CD8-positive, alpha-beta memory T cell (primary cell): ENCODE measurements at regions not wholly inside any gene's neighbourhood (a gene's known extent, or its start where the extent isn't known, plus 50 kb on each side); places are given as distances from the start of the nearest gene placed in this dataset.
"Not testable (repeated sequence)": the region's sequence is repeated elsewhere in the genome, so short reads cannot be mapped to it uniquely, and the experiment has no call there.

Experiments used
- CTCF ChIA-PET: fragments of 350-600 bp; sonication (Branson Sonifier 250); formaldehyde crosslinking; loops from one replicate; lab custom pipeline; 2021; ENCODE audit warnings: antibody characterized with exemption; lab: Charles Lee
- POLR2A ChIA-PET: fragments of 350-600 bp; sonication (Branson Sonifier 250); formaldehyde crosslinking; loops from one replicate; lab custom pipeline; 2021; ENCODE audit warnings: antibody characterized with exemption; lab: Charles Lee
- DNase-seq, 5 donors: peaks; one replicate each; pipeline versions ENCODE4 v3.0.0 to v3.0.0-alpha.2; 2020 to 2022; ENCODE audit warnings: mixed read lengths in 1 of 5
- H3K27ac ChIP-seq: one replicate; pipeline ENCODE4 v1.7.0; 2013; ENCODE audit warnings: low read depth, mild to moderate bottlenecking, low read length, moderate library complexity
- H3K27me3 ChIP-seq: 2 replicates; pipeline ENCODE4 v1.7.0; 2013; ENCODE audit warnings: low read length, mild to moderate bottlenecking; ENCODE audit not compliant: insufficient read depth, poor library complexity, severe bottlenecking
- H3K36me3 ChIP-seq: 2 replicates; pipeline ENCODE4 v1.7.0; 2013; ENCODE audit warnings: mild to moderate bottlenecking, low read length, moderate library complexity; ENCODE audit not compliant: insufficient read depth
- H3K4me1 ChIP-seq: 2 replicates; pipeline ENCODE4 v1.7.0; 2013; ENCODE audit warnings: mild to moderate bottlenecking, low read length, moderate library complexity; ENCODE audit not compliant: insufficient read depth
- H3K4me3 ChIP-seq: 2 replicates; pipeline ENCODE4 v1.7.0; 2013; ENCODE audit warnings: mild to moderate bottlenecking, low read length
- H3K9me3 ChIP-seq: 2 replicates; pipeline ENCODE4 v1.7.0; 2013; ENCODE audit warnings: mild to moderate bottlenecking, low read length
- H3K27ac Mint-ChIP-seq, 8 donors: one replicate each; pipeline ENCODE4 v1.8.0; 2020 to 2021; ENCODE audit warnings: mixed read lengths in 8 of 8, mild to moderate bottlenecking in 6 of 8, inconsistent platforms in 3 of 8, moderate library complexity in 3 of 8
- H3K27me3 Mint-ChIP-seq, 2 donors: one replicate each; pipeline ENCODE4 v1.8.0; 2020 to 2021; ENCODE audit warnings: mixed read lengths in 2 of 2, mild to moderate bottlenecking in 1 of 2, moderate library complexity in 1 of 2
- H3K36me3 Mint-ChIP-seq, 3 donors: one replicate each; pipeline ENCODE4 v1.8.0; 2020 to 2021; ENCODE audit warnings: mixed read lengths in 3 of 3, inconsistent platforms in 1 of 3, mild to moderate bottlenecking in 1 of 3
- H3K4me1 Mint-ChIP-seq, 3 donors: one replicate each; pipeline ENCODE4 v1.8.0; 2020 to 2021; ENCODE audit warnings: mixed read lengths in 3 of 3, inconsistent platforms in 1 of 3, mild to moderate bottlenecking in 1 of 3
- H3K4me3 Mint-ChIP-seq, 7 donors: one replicate each; pipeline ENCODE4 v1.8.0; 2020 to 2021; ENCODE audit warnings: mixed read lengths in 7 of 7, mild to moderate bottlenecking in 6 of 7, moderate library complexity in 4 of 7, inconsistent platforms in 2 of 7
- H3K9me3 Mint-ChIP-seq, 5 donors: one replicate each; pipeline ENCODE4 v1.8.0; 2020 to 2022; ENCODE audit warnings: mixed read lengths in 5 of 5, mild to moderate bottlenecking in 3 of 5, moderate library complexity in 2 of 5, inconsistent platforms in 1 of 5

GRCh38 chr11:112617977-112618826, 343.0 kb upstream of the NCAM1 start:
- H3K27me3 ChIP-seq, result no peaks in the 10 kb centered on the region
- no peaks in the 10 kb centered on the region for H3K36me3 Mint-ChIP-seq
- H3K27ac ChIP-seq, result no peak overlapping the region
- H3K4me1 ChIP-seq, result no peaks in the 10 kb centered on the region
- H3K27ac Mint-ChIP-seq, result no peak overlapping the region
- H3K27me3 Mint-ChIP-seq, result peaks cover 10% of the 10 kb centered on the region in 2 donors
- no peak overlapping the region for H3K4me3 ChIP-seq
- no peaks in the 10 kb centered on the region for H3K36me3 ChIP-seq
- H3K9me3 ChIP-seq, result no peaks in the 10 kb centered on the region
- H3K4me1 Mint-ChIP-seq, result no peaks in the 10 kb centered on the region
- POLR2A ChIA-PET, result no interaction called here
- no peak overlapping the region for H3K4me3 Mint-ChIP-seq
- no peak for DNase-seq
- no peaks in the 10 kb centered on the region for H3K9me3 Mint-ChIP-seq
- CTCF ChIA-PET, result no interaction called here

GRCh38 chr11:112619106-112619505, 342.1 kb upstream of the NCAM1 start:
- Mint-ChIP-seq H3K36me3 (no peaks in the 10 kb centered on the region), H3K4me3 (no peak overlapping the region), H3K27me3 (peaks cover 8 to 10% of the 10 kb centered on the region in 2 donors), H3K9me3 (no peaks in the 10 kb centered on the region), H3K27ac (no peak overlapping the region), H3K4me1 (no peaks in the 10 kb centered on the region)
- no peak overlapping the region for H3K4me3 ChIP-seq
- H3K4me1 ChIP-seq, result no peaks in the 10 kb centered on the region
- ChIA-PET CTCF (no interaction called here), POLR2A (no interaction called here)
- no peak overlapping the region for H3K27ac ChIP-seq
- no peaks in the 10 kb centered on the region for H3K36me3 ChIP-seq
- H3K27me3 ChIP-seq, result no peaks in the 10 kb centered on the region
- no peak for DNase-seq
- no peaks in the 10 kb centered on the region for H3K9me3 ChIP-seq

GRCh38 chr11:112620621-112621394, 340.4 kb upstream of the NCAM1 start:
- no peak overlapping the region for H3K4me3 ChIP-seq
- no peak for DNase-seq
- POLR2A ChIA-PET, result no interaction called here
- Mint-ChIP-seq H3K36me3 (no peaks in the 10 kb centered on the region), H3K27me3 (peaks cover 8 to 10% of the 10 kb centered on the region in 2 donors), H3K27ac (no peak overlapping the region), H3K4me3 (no peak overlapping the region), H3K9me3 (no peaks in the 10 kb centered on the region), H3K4me1 (no peaks in the 10 kb centered on the region)
- no peaks in the 10 kb centered on the region for H3K9me3 ChIP-seq
- H3K36me3 ChIP-seq, result no peaks in the 10 kb centered on the region
- no peak overlapping the region for H3K27ac ChIP-seq
- CTCF ChIA-PET, result no interaction called here
- no peaks in the 10 kb centered on the region for H3K4me1 ChIP-seq
- no peaks in the 10 kb centered on the region for H3K27me3 ChIP-seq

GRCh38 chr11:112623057-112623456, 338.2 kb upstream of the NCAM1 start:
- Mint-ChIP-seq H3K4me3 (no peak overlapping the region), H3K9me3 (no peaks in the 10 kb centered on the region), H3K27me3 (peaks cover 4 to 7% of the 10 kb centered on the region in 2 donors), H3K4me1 (no peaks in the 10 kb centered on the region), H3K27ac (no peak overlapping the region), H3K36me3 (no peaks in the 10 kb centered on the region)
- no peaks in the 10 kb centered on the region for H3K27me3 ChIP-seq
- no peaks in the 10 kb centered on the region for H3K36me3 ChIP-seq
- H3K27ac ChIP-seq, result no peak overlapping the region
- POLR2A ChIA-PET, result no interaction called here
- H3K4me1 ChIP-seq, result no peaks in the 10 kb centered on the region
- no peaks in the 10 kb centered on the region for H3K9me3 ChIP-seq
- CTCF ChIA-PET, result interaction anchor here (1.3 kb wide), 1 partner anchor 35 kb away, joined by 5 read pairs; no protein-coding TSS in a partner anchor
- no peak for DNase-seq
- H3K4me3 ChIP-seq, result no peak overlapping the region

GRCh38 chr11:112624431-112624830, 336.8 kb upstream of the NCAM1 start:
- Histone ChIP-seq H3K36me3 (no peaks in the 10 kb centered on the region), H3K4me3 (no peak overlapping the region), H3K9me3 (no peaks in the 10 kb centered on the region), H3K27ac (no peak overlapping the region), H3K27me3 (no peaks in the 10 kb centered on the region), H3K4me1 (no peaks in the 10 kb centered on the region)
- no peak for DNase-seq
- ChIA-PET POLR2A (no interaction called here), CTCF (no interaction called here)
- H3K9me3 Mint-ChIP-seq, result no peaks in the 10 kb centered on the region
- no peaks in the 10 kb centered on the region for H3K4me1 Mint-ChIP-seq
- H3K27me3 Mint-ChIP-seq, result peaks cover 4% of the 10 kb centered on the region in 2 donors
- H3K4me3 Mint-ChIP-seq, result no peak overlapping the region
- no peaks in the 10 kb centered on the region for H3K36me3 Mint-ChIP-seq
- no peak overlapping the region for H3K27ac Mint-ChIP-seq

GRCh38 chr11:112624971-112625370, 336.2 kb upstream of the NCAM1 start:
- H3K27me3 ChIP-seq, H3K4me1 Mint-ChIP-seq, H3K4me3 Mint-ChIP-seq, H3K4me1 ChIP-seq, DNase-seq, POLR2A ChIA-PET, H3K36me3 Mint-ChIP-seq, H3K27me3 Mint-ChIP-seq, H3K4me3 ChIP-seq, H3K36me3 ChIP-seq, H3K9me3 ChIP-seq, H3K27ac Mint-ChIP-seq, CTCF ChIA-PET, H3K27ac ChIP-seq, H3K9me3 Mint-ChIP-seq: not testable (repeated sequence)

GRCh38 chr11:112625814-112626213, 335.4 kb upstream of the NCAM1 start:
- no peaks in the 10 kb centered on the region for H3K9me3 Mint-ChIP-seq
- ChIA-PET POLR2A (no interaction called here), CTCF (no interaction called here)
- Histone ChIP-seq H3K27ac (no peak overlapping the region), H3K27me3 (no peaks in the 10 kb centered on the region), H3K4me1 (no peaks in the 10 kb centered on the region), H3K9me3 (no peaks in the 10 kb centered on the region), H3K36me3 (no peaks in the 10 kb centered on the region), H3K4me3 (no peak overlapping the region)
- no peak overlapping the region for H3K27ac Mint-ChIP-seq
- no peaks in the 10 kb centered on the region for H3K36me3 Mint-ChIP-seq
- no peak overlapping the region for H3K4me3 Mint-ChIP-seq
- H3K27me3 Mint-ChIP-seq, result peaks cover 4 to 5% of the 10 kb centered on the region in 2 donors
- no peaks in the 10 kb centered on the region for H3K4me1 Mint-ChIP-seq
- DNase-seq, result no peak

GRCh38 chr11:112626731-112627130, 334.5 kb upstream of the NCAM1 start:
- Mint-ChIP-seq H3K27ac (no peak overlapping the region), H3K27me3 (peaks cover 4% of the 10 kb centered on the region in 2 donors)

More at GRCh38 chr11:112626731-112627130, 334.5 kb upstream of the NCAM1 start:
- Histone ChIP-seq H3K27me3 (no peaks in the 10 kb centered on the region), H3K9me3 (no peaks in the 10 kb centered on the region), H3K27ac (no peak overlapping the region), H3K36me3 (no peaks in the 10 kb centered on the region), H3K4me1 (no peaks in the 10 kb centered on the region), H3K4me3 (no peak overlapping the region)
- H3K4me1 Mint-ChIP-seq, result no peaks in the 10 kb centered on the region
- CTCF ChIA-PET, result no interaction called here
- no peaks in the 10 kb centered on the region for H3K9me3 Mint-ChIP-seq
- no peak for DNase-seq
- H3K4me3 Mint-ChIP-seq, result no peak overlapping the region
- POLR2A ChIA-PET, result no interaction called here
- no peaks in the 10 kb centered on the region for H3K36me3 Mint-ChIP-seq
